Memory B cell (primary cell): ENCODE measurements at regions not wholly inside any gene's neighbourhood (a gene's known extent, or its start where the extent isn't known, plus 50 kb on each side); places are given as distances from the start of the nearest gene placed in this dataset.

Experiments
- ATAC-seq: fragments of 150-1000 bp; cut with Tn5 transposase; 2 replicates; pipeline ENCODE4 v1.10.0; 2021; ENCODE audit warnings: low read depth, mild to moderate bottlenecking, moderate library complexity
- DNase-seq, 2 donors: peaks; one replicate each; pipeline ENCODE4 v3.0.0; 2022; ENCODE audit warnings: low spot score in 2 of 2
- H3K27ac Mint-ChIP-seq: one replicate; pipeline ENCODE4 v1.8.0; 2022; ENCODE audit warnings: mild to moderate bottlenecking, moderate library complexity, mixed read lengths
- H3K27me3 Mint-ChIP-seq: one replicate; pipeline ENCODE4 v1.8.0; 2022; ENCODE audit warnings: mixed read lengths
- H3K36me3 Mint-ChIP-seq: one replicate; pipeline ENCODE4 v1.8.0; 2022; ENCODE audit warnings: mild to moderate bottlenecking, mixed read lengths
- H3K4me1 Mint-ChIP-seq: one replicate; pipeline ENCODE4 v1.8.0; 2022; ENCODE audit warnings: mixed read lengths
- H3K4me3 Mint-ChIP-seq: one replicate; pipeline ENCODE4 v1.8.0; 2022; ENCODE audit warnings: mild to moderate bottlenecking, moderate library complexity, mixed read lengths
- H3K9me3 Mint-ChIP-seq: one replicate; pipeline ENCODE4 v1.8.0; 2022; ENCODE audit warnings: mixed read lengths

DNA sequence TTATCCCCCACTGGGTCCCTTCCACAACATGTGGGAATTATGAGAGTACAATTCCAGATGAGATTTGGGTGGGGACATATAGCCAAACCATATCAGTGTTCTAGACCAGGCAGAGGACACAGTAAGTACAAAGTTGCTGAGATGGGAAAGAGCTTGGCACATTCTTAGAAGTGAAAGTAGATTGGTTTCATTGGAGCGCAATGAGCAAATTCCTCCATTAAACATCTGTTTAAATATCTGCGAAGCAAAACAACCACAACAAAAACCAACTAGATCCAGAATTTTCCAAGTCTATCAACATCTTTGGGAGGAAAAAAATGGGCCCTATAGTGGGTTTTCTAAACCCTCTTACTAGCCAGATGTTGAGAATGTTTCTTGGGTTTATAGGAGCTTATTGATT, 80.0 kb upstream of the STEAP1B start:
- ATAC-seq, result no peak
- peaks cover 27% of the 10 kb centered on the region for H3K4me1 Mint-ChIP-seq
- no peak overlapping the region for H3K4me3 Mint-ChIP-seq
- H3K27ac Mint-ChIP-seq, result no peak overlapping the region
- peaks cover 3% of the 10 kb centered on the region for H3K9me3 Mint-ChIP-seq
- no peak for DNase-seq
- H3K36me3 Mint-ChIP-seq, result no peaks in the 10 kb centered on the region
- no peaks in the 10 kb centered on the region for H3K27me3 Mint-ChIP-seq

- ATAC-seq, result peak; percentile 96
- peak overlapping the region; percentile 82 for H3K27ac Mint-ChIP-seq
- no peak overlapping the region for H3K4me3 Mint-ChIP-seq
- peak in 1 of 2 donors; percentile 21 for DNase-seq
- no peaks in the 10 kb centered on the region for H3K27me3 Mint-ChIP-seq
- H3K4me1 Mint-ChIP-seq, result peaks cover 18% of the 10 kb centered on the region
- H3K9me3 Mint-ChIP-seq, result peaks cover 3% of the 10 kb centered on the region
- H3K36me3 Mint-ChIP-seq, result no peaks in the 10 kb centered on the region
Measured at GRCh38 chr7:22578007-22578733, 78.2 kb upstream of the STEAP1B start.

- DNase-seq (no peak), ATAC-seq (peak; percentile 19)
- no peak overlapping the region for H3K4me3 Mint-ChIP-seq
- H3K27me3 Mint-ChIP-seq, result no peaks in the 10 kb centered on the region
- peaks cover 3% of the 10 kb centered on the region for H3K9me3 Mint-ChIP-seq
- no peaks in the 10 kb centered on the region for H3K36me3 Mint-ChIP-seq
- H3K27ac Mint-ChIP-seq, result peak overlapping the region; percentile 82
- H3K4me1 Mint-ChIP-seq, result peaks cover 18% of the 10 kb centered on the region
Measured at GRCh38 chr7:22577470-22578001, 77.5 kb upstream of the STEAP1B start.

GRCh38 chr7:22576612-22577469, 76.9 kb upstream of the STEAP1B start:
- Mint-ChIP-seq H3K4me1 (peaks cover 18% of the 10 kb centered on the region), H3K27ac (no peak overlapping the region), H3K9me3 (peaks cover 3% of the 10 kb centered on the region), H3K27me3 (no peaks in the 10 kb centered on the region), H3K36me3 (no peaks in the 10 kb centered on the region), H3K4me3 (no peak overlapping the region)
- no peak for ATAC-seq
- no peak for DNase-seq

GRCh38 chr7:22574754-22575520, 74.9 kb upstream of the STEAP1B start:
- peaks cover 25% of the 10 kb centered on the region for H3K4me1 Mint-ChIP-seq
- H3K4me3 Mint-ChIP-seq, result no peak overlapping the region
- no peaks in the 10 kb centered on the region for H3K27me3 Mint-ChIP-seq
- no peak for ATAC-seq
- H3K27ac Mint-ChIP-seq, result no peak overlapping the region
- no peak for DNase-seq
- no peaks in the 10 kb centered on the region for H3K36me3 Mint-ChIP-seq
- H3K9me3 Mint-ChIP-seq, result peaks cover 3% of the 10 kb centered on the region

GRCh38 chr7:22572937-22573336, 72.9 kb upstream of the STEAP1B start:
- Mint-ChIP-seq H3K27ac (no peak overlapping the region), H3K36me3 (no peaks in the 10 kb centered on the region), H3K4me1 (peaks cover 16% of the 10 kb centered on the region), H3K4me3 (no peak overlapping the region), H3K9me3 (no peaks in the 10 kb centered on the region), H3K27me3 (no peaks in the 10 kb centered on the region)
- DNase-seq (no peak), ATAC-seq (no peak)

- Mint-ChIP-seq H3K9me3 (no peaks in the 10 kb centered on the region), H3K27ac (no peak overlapping the region), H3K4me3 (no peak overlapping the region), H3K36me3 (no peaks in the 10 kb centered on the region), H3K4me1 (peaks cover 11% of the 10 kb centered on the region), H3K27me3 (no peaks in the 10 kb centered on the region)
- ATAC-seq (no peak), DNase-seq (no peak)
Measured at GRCh38 chr7:22572292-22572691, 72.3 kb upstream of the STEAP1B start.

GRCh38 chr7:22571766-22572165, 71.8 kb upstream of the STEAP1B start:
- Mint-ChIP-seq H3K4me3 (no peak overlapping the region), H3K27ac (no peak overlapping the region), H3K27me3 (no peaks in the 10 kb centered on the region), H3K4me1 (peaks cover 11% of the 10 kb centered on the region), H3K9me3 (no peaks in the 10 kb centered on the region), H3K36me3 (no peaks in the 10 kb centered on the region)
- no peak for DNase-seq
- ATAC-seq, result no peak

DNA sequence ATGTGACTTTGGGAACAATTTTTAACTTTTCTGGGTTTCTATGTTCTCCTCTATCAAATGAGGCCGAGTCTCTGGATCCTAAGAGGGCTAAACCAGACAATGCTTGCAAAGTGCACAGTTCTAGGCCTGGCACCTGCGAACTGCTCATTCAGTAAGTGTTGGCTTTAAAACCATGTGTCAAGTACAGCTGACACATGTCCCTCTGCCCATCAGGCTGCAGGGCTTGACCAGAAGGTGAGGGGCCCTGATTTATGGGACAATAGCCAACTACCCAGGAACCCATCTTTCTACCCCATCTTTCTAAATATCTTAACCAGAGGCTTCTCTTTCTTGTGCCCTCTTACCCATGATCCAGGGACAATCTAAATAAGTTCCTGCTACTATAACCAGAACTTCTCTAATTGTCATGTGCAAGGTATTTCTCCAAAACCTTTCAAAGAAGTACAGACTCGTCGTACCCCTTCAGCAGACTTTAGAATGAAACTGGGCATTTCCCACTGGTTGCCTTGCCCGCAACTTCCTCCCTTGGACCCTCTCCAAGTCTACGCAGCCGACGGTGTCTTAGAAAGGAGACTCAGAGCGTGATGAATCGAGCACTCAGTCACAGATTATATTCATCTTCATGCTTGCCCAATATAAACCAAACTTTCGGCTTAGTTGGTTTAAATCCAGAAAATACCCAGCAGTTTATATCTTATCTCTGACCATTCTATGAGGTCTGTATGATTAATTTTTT, 69.8 kb upstream of the STEAP1B start:
- H3K4me3 Mint-ChIP-seq, result no peak overlapping the region
- DNase-seq, result no peak
- H3K27me3 Mint-ChIP-seq, result no peaks in the 10 kb centered on the region
- ATAC-seq, result peak; percentile 61
- no peak overlapping the region for H3K27ac Mint-ChIP-seq
- H3K4me1 Mint-ChIP-seq, result peaks cover 25% of the 10 kb centered on the region
- no peaks in the 10 kb centered on the region for H3K9me3 Mint-ChIP-seq
- H3K36me3 Mint-ChIP-seq, result no peaks in the 10 kb centered on the region

DNA sequence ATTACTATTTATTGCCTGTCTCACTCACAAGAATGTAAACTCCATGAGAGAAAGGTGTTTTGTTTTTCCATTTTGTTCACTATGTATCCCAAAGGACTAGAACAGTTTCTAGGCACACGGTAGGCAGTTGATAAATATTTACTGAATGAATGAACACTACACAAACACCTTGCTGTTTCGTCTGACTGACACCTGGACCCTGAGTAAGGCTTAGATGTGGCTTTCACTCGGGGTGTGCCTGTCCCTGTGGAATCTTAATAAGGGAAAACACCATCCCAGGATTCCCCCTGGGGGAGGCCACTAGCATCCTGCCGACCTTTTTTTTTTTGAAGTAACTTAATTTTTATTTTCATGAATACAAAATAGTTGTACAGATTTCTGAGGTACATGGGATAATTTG, 66.6 kb upstream of the STEAP1B start:
- Mint-ChIP-seq H3K9me3 (no peaks in the 10 kb centered on the region), H3K27me3 (no peaks in the 10 kb centered on the region), H3K36me3 (no peaks in the 10 kb centered on the region), H3K4me3 (no peak overlapping the region), H3K27ac (peak overlapping the region; percentile 17), H3K4me1 (peaks cover 43% of the 10 kb centered on the region)
- no peak for ATAC-seq
- no peak for DNase-seq

- Mint-ChIP-seq H3K27me3 (no peaks in the 10 kb centered on the region), H3K36me3 (no peaks in the 10 kb centered on the region), H3K4me1 (peaks cover 40% of the 10 kb centered on the region)
Measured at GRCh38 chr7:22566176-22566575, 66.2 kb upstream of the STEAP1B start.

GRCh38 chr7:22565315-22565811, 65.4 kb upstream of the STEAP1B start:
- peak overlapping the region; percentile 17 for H3K27ac Mint-ChIP-seq
- peak overlapping the region; percentile 28 for H3K4me3 Mint-ChIP-seq
- H3K4me1 Mint-ChIP-seq, result peaks cover 39% of the 10 kb centered on the region
- ATAC-seq, result peak; percentile 68
- H3K27me3 Mint-ChIP-seq, result no peaks in the 10 kb centered on the region
- DNase-seq, result no peak
- no peaks in the 10 kb centered on the region for H3K9me3 Mint-ChIP-seq
- no peaks in the 10 kb centered on the region for H3K36me3 Mint-ChIP-seq

More at GRCh38 chr7:22566176-22566575, 66.2 kb upstream of the STEAP1B start:
- Mint-ChIP-seq H3K4me3 (peak overlapping the region; percentile 15), H3K27ac (peak overlapping the region; percentile 17), H3K9me3 (no peaks in the 10 kb centered on the region)
- DNase-seq (no peak), ATAC-seq (no peak)

DNA sequence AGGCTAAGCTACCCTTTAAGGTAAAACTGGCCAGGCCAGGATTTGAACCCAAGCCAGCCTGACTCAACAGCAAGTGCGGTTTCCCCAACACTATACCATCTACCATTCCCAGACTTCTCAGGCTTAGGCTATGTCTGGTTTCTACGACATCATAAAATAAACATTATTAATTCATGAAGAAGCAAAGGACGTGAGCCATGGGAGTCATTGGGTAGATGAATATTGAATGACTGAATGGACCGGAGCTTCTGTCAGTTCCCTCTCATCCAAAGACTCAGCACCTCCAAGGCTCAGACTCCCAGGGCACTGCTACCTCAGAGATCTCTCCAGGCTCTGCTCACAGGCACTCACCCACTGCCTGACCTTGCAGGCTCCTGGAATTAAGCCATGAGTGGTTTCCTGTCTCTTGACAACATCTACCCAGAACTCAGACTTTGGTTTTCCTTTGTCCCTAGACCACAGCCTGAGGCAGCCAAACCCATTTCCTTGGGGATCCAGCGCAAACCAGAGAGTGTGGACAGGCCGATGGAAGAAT, 64.6 kb upstream of the STEAP1B start:
- no peak overlapping the region for H3K27ac Mint-ChIP-seq
- peak overlapping the region; percentile 39 for H3K4me3 Mint-ChIP-seq
- H3K27me3 Mint-ChIP-seq, result no peaks in the 10 kb centered on the region
- ATAC-seq (no peak), DNase-seq (no peak)
- H3K9me3 Mint-ChIP-seq, result no peaks in the 10 kb centered on the region
- H3K4me1 Mint-ChIP-seq, result peaks cover 43% of the 10 kb centered on the region
- H3K36me3 Mint-ChIP-seq, result no peaks in the 10 kb centered on the region
